ENCODE measurements at regions not wholly inside any gene's neighbourhood (a gene's known extent, or its start where the extent isn't known, plus 50 kb on each side); places are given as distances from the start of the nearest gene placed in this dataset.

DNA sequence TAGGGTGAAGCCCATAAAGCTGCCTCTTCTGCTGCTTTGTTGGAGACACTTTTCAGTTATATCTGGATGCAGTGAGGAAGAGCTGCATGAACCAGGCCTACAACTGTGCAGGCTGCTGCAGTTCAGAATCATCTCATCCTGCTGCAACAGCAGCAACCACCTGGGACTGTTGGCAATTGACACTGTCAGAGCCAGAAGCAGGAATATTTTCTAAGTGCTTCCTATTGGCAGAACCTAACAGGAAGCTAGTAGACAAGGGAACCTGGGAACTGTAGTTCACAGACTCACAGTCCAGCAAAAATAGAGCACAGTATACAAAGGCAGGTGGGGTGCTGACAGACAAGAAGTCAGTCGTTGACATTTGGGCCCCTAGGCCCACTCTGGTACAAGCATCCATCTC lies 452.9 kb upstream of the SPRED2 start:
- Histone ChIP-seq H3K36me3 (ENCODE audit: low read depth) (no peaks in the 10 kb centered on the region), H3K27me3 (ENCODE audit: insufficient read depth, poor library complexity, severe bottlenecking) (no peaks in the 10 kb centered on the region), H3K4me1 (ENCODE audit: insufficient read depth, poor library complexity, severe bottlenecking) (no peaks in the 10 kb centered on the region), H3K4me3 (ENCODE audit: severe bottlenecking) (no peak overlapping the region), H3K27ac (ENCODE audit: poor library complexity, severe bottlenecking) (no peak overlapping the region), H3K9me3 (ENCODE audit: severe bottlenecking) (no peaks in the 10 kb centered on the region)
- TF ChIP-seq, protein P1, sequence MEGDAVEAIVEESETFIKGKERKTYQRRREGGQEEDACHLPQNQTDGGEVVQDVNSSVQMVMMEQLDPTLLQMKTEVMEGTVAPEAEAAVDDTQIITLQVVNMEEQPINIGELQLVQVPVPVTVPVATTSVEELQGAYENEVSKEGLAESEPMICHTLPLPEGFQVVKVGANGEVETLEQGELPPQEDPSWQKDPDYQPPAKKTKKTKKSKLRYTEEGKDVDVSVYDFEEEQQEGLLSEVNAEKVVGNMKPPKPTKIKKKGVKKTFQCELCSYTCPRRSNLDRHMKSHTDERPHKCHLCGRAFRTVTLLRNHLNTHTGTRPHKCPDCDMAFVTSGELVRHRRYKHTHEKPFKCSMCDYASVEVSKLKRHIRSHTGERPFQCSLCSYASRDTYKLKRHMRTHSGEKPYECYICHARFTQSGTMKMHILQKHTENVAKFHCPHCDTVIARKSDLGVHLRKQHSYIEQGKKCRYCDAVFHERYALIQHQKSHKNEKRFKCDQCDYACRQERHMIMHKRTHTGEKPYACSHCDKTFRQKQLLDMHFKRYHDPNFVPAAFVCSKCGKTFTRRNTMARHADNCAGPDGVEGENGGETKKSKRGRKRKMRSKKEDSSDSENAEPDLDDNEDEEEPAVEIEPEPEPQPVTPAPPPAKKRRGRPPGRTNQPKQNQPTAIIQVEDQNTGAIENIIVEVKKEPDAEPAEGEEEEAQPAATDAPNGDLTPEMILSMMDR (IDR thresholded peaks at IDR 0.05; ENCODE audit: poor library complexity, severe bottlenecking) = no peak
- DNase-seq (ENCODE audit: low spot score) = no peak
- no peak for ATAC-seq (ENCODE audit: low read depth)

DNA sequence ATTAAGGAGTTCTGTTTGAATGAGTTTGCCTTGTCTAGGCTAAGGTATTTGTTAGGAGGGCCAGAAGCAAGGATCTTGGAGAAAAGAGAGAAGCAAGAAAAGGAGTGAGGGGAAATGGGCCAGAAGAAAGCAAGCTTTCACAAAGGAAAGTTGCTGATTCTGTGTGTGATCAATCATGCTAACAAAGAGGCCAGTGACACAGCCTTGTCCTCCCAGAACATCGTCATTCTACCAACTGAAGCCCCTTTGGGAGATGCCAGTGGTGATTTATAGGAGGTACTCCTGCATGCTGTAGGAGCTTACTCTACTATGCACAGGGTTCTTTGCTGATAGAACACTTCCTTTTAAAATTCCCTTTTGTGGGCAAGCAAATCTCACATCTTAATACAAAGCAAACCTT lies 449.2 kb upstream of the SPRED2 start:
- Histone ChIP-seq H3K9me3 (ENCODE audit: severe bottlenecking) (no peaks in the 10 kb centered on the region), H3K27me3 (ENCODE audit: insufficient read depth, poor library complexity, severe bottlenecking) (no peaks in the 10 kb centered on the region), H3K4me3 (ENCODE audit: severe bottlenecking) (no peak overlapping the region), H3K36me3 (ENCODE audit: low read depth) (no peaks in the 10 kb centered on the region), H3K4me1 (ENCODE audit: insufficient read depth, poor library complexity, severe bottlenecking) (no peaks in the 10 kb centered on the region), H3K27ac (ENCODE audit: poor library complexity, severe bottlenecking) (no peak overlapping the region)
- DNase-seq (ENCODE audit: low spot score) (no peak), ATAC-seq (ENCODE audit: low read depth) (no peak)
- TF ChIP-seq, protein P1 (IDR thresholded peaks at IDR 0.05; ENCODE audit: poor library complexity, severe bottlenecking) = no peak

DNA sequence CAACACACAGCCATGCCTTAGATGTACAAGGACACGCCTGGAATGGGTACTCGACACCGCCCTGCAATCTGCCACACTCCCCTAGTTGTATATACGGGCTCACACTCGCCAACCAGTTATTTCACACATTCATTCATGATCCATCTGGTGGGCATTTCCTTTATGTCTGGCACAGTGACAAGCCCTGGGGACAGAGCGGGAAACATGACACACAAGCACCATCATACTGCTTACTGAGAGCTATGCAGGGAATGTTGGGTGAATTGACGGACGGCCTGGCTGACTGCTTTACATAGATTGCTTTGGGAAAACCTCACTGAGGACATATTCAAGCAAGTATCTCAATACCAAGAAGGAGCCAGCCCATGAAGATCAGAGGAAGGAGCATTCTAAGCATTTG lies 448.0 kb upstream of the SPRED2 start:
- no peaks in the 10 kb centered on the region for H3K9me3 ChIP-seq (ENCODE audit: severe bottlenecking)
- DNase-seq (ENCODE audit: low spot score) (no peak), ATAC-seq (ENCODE audit: low read depth) (peak; percentile 23; the same call in 1 of the 3 replicates)
- H3K4me3 ChIP-seq (ENCODE audit: severe bottlenecking) = no peak overlapping the region
- no peaks in the 10 kb centered on the region for H3K36me3 ChIP-seq (ENCODE audit: low read depth)
- TF ChIP-seq, protein P1 (IDR thresholded peaks at IDR 0.05; ENCODE audit: poor library complexity, severe bottlenecking) = no peak
- no peaks in the 10 kb centered on the region for H3K27me3 ChIP-seq (ENCODE audit: insufficient read depth, poor library complexity, severe bottlenecking)
- H3K27ac ChIP-seq (ENCODE audit: poor library complexity, severe bottlenecking) = no peak overlapping the region
- H3K4me1 ChIP-seq (ENCODE audit: insufficient read depth, poor library complexity, severe bottlenecking) = no peaks in the 10 kb centered on the region

DNA sequence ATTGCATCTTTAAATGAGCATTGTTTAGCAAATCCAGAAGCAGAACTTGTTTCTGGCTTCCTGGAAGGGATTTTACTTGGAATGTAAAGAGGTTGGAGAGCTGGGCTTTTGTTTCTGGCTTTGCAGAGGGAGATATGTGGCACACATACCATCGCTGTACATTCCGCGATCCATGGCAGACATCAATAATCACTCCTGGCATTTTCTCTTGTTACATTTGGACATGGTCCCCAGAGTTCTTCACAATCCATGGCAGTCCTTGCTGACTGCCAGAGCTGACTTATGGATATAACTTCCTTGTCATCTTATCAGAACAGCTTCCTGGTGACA lies 445.6 kb upstream of the SPRED2 start:
- Histone ChIP-seq H3K36me3 (ENCODE audit: low read depth) (no peaks in the 10 kb centered on the region), H3K4me1 (ENCODE audit: insufficient read depth, poor library complexity, severe bottlenecking) (no peaks in the 10 kb centered on the region), H3K9me3 (ENCODE audit: severe bottlenecking) (no peaks in the 10 kb centered on the region), H3K4me3 (ENCODE audit: severe bottlenecking) (no peak overlapping the region), H3K27me3 (ENCODE audit: insufficient read depth, poor library complexity, severe bottlenecking) (no peaks in the 10 kb centered on the region), H3K27ac (ENCODE audit: poor library complexity, severe bottlenecking) (no peak overlapping the region)
- ATAC-seq (ENCODE audit: low read depth) (no peak), DNase-seq (ENCODE audit: low spot score) (no peak)
- TF ChIP-seq, protein P1 (IDR thresholded peaks at IDR 0.05; ENCODE audit: poor library complexity, severe bottlenecking) = no peak

DNA sequence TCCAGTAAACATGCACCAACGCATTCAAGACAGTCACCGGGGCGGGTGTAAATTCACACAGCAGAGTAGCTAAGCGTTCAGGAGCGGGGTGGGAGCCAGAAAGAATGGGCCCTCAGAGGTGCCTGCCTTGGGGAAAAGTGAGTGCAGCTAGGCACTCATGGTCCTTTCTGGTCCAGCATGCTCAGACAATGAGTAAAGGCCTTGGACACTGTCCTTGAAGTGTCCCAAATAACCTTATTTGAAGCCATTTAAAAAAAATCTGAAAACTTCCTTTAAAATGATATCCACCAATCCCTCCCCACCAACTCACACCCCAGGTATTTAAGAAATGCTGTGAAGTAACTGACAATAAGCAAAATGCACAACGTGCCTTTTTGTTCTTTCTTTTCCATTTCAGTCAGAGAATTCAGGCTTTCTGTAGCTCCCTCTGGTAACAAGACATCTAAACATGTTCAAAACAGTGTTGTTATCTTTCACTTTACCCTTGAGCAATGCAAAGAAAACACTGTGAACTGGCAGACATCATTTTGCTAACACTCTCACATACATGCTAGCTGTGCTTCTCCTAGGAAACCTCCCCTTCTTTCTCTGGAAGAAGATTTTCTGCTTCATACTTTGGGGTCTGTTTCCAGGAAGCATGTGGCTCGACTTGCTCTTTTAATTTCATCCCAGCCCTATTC lies 445.1 kb upstream of the SPRED2 start:
- no peak for DNase-seq (ENCODE audit: low spot score)
- H3K4me3 ChIP-seq (ENCODE audit: severe bottlenecking) = no peak overlapping the region
- H3K27ac ChIP-seq (ENCODE audit: poor library complexity, severe bottlenecking) = no peak overlapping the region
- H3K4me1 ChIP-seq (ENCODE audit: insufficient read depth, poor library complexity, severe bottlenecking) = no peaks in the 10 kb centered on the region
- H3K36me3 ChIP-seq (ENCODE audit: low read depth) = no peaks in the 10 kb centered on the region
- H3K9me3 ChIP-seq (ENCODE audit: severe bottlenecking) = no peaks in the 10 kb centered on the region
- TF ChIP-seq, protein P1 (IDR thresholded peaks at IDR 0.05; ENCODE audit: poor library complexity, severe bottlenecking) = no peak
- H3K27me3 ChIP-seq (ENCODE audit: insufficient read depth, poor library complexity, severe bottlenecking) = no peaks in the 10 kb centered on the region
- ATAC-seq (ENCODE audit: low read depth) = no peak

Data from RWPE2 (cell line).